HepG2 (cell line): ENCODE measurements at regions not wholly inside any gene's neighbourhood (a gene's known extent, or its start where the extent isn't known, plus 50 kb on each side); places are given as distances from the start of the nearest gene placed in this dataset.

Experiments
- ESRRA ChIP-seq: sonication (generic); formaldehyde crosslinking; IDR thresholded peaks from 2 replicates; pipeline ENCODE4 v1.5.1; 2020; ENCODE audit warnings: mild to moderate bottlenecking, low read depth, missing genetic modification reagents
- ETV5 ChIP-seq: IDR thresholded peaks from 2 replicates; pipeline ENCODE4 v1.6.1; 2018; ENCODE audit warnings: missing biosample characterization, missing genetic modification reagents, inconsistent platforms, borderline replicate concordance
- ETV6 ChIP-seq: sonication (generic); formaldehyde crosslinking; conservative IDR thresholded peaks from 2 replicates; pipeline ENCODE4 v1.4.0; 2020; ENCODE audit warnings: missing genetic modification reagents
- FOXC1 ChIP-seq: sonication (generic); formaldehyde crosslinking; IDR thresholded peaks from 2 replicates; pipeline ENCODE4 v1.8.0; 2022; ENCODE audit warnings: mild to moderate bottlenecking, missing genetic modification reagents, borderline replicate concordance
- PAF1 ChIP-seq: IDR thresholded peaks from 2 replicates; pipeline ENCODE4 v1.6.1; 2016; ENCODE audit warnings: missing genetic modification reagents, missing compliant biosample characterization
- PREB ChIP-seq: sonication (generic); formaldehyde crosslinking; IDR thresholded peaks from 2 replicates; pipeline ENCODE4 v1.4.0; 2020; ENCODE audit warnings: missing genetic modification reagents
- SMARCC2 ChIP-seq: fragments of 450-650 bp; IDR thresholded peaks from 2 replicates; pipeline ENCODE4 v1.6.1; 2017; ENCODE audit warnings: antibody characterized with exemption, mild to moderate bottlenecking
- SNAPC4 ChIP-seq: sonication (generic); formaldehyde crosslinking; IDR thresholded peaks from 2 replicates; pipeline ENCODE4 v1.4.0; 2020; ENCODE audit warnings: mild to moderate bottlenecking, missing genetic modification reagents
- SP2 ChIP-seq: sonication (generic); formaldehyde crosslinking; IDR thresholded peaks from 2 replicates; pipeline ENCODE4 v1.5.1; 2020; ENCODE audit warnings: mild to moderate bottlenecking, missing genetic modification reagents
- STAT6 ChIP-seq: sonication (generic); formaldehyde crosslinking; IDR thresholded peaks from 2 replicates; pipeline ENCODE4 v1.4.0; 2020; ENCODE audit warnings: missing genetic modification reagents, mild to moderate bottlenecking, borderline replicate concordance
- ZBTB33 ChIP-seq: sonication (generic); formaldehyde crosslinking; IDR thresholded peaks from 2 replicates; pipeline ENCODE4 v1.4.0; 2020; ENCODE audit warnings: missing genetic modification reagents
- ZBTB7A ChIP-seq: sonication (generic); formaldehyde crosslinking; IDR thresholded peaks from 2 replicates; pipeline ENCODE4 v1.8.0; 2022; ENCODE audit warnings: mild to moderate bottlenecking, missing genetic modification reagents
- ZNF225 ChIP-seq: sonication (generic); formaldehyde crosslinking; IDR thresholded peaks from 2 replicates; pipeline ENCODE4 v1.4.0; 2020; ENCODE audit warnings: mild to moderate bottlenecking, missing genetic modification reagents
- ZNF230 ChIP-seq: sonication (generic); formaldehyde crosslinking; IDR thresholded peaks from 2 replicates; pipeline ENCODE4 v1.4.0; 2020; ENCODE audit warnings: mild to moderate bottlenecking, missing genetic modification reagents
- ZNF660 ChIP-seq: sonication (generic); formaldehyde crosslinking; IDR thresholded peaks from 2 replicates; pipeline ENCODE4 v1.5.1; 2020; ENCODE audit warnings: mild to moderate bottlenecking, low read depth, missing genetic modification reagents, borderline replicate concordance
- ZNF709 ChIP-seq: sonication (generic); formaldehyde crosslinking; IDR thresholded peaks from 2 replicates; pipeline ENCODE4 v1.5.0; 2020; ENCODE audit warnings: mild to moderate bottlenecking, missing genetic modification reagents

GRCh38 chr2:8132879-8133278 is 549.0 kb upstream of the ID2 start (continued):
- TF ChIP-seq PAF1 (no peak), ZBTB33 (0 out of 2 replicates have a peak, but pooled peaks have one; percentile 35), STAT6 (no peak), SP2 (CRISPR knock-in tag) (no peak), ZNF230 (no peak), ETV6 (CRISPR knock-in tag) (no peak), ZNF709 (peak; percentile 37; the same call in 1 of the 2 replicates), ETV5 (CRISPR knock-in tag) (no peak), ZBTB7A (CRISPR knock-in tag) (no peak), SNAPC4 (no peak), FOXC1 (CRISPR knock-in tag) (no peak), PREB (CRISPR knock-in tag) (no peak), ZNF225 (no peak), ESRRA (CRISPR knock-in tag) (no peak), SMARCC2 (no peak), ZNF660 (CRISPR knock-in tag) (no peak)
